Endothelial cell (in vitro differentiated cells): ENCODE measurements at regions not wholly inside any gene's neighbourhood (a gene's known extent, or its start where the extent isn't known, plus 50 kb on each side); places are given as distances from the start of the nearest gene placed in this dataset.

Experiments used
- DNase-seq: peaks from one replicate; pipeline ENCODE4 v3.0.0; 2021; ENCODE audit warnings: low spot score
- H3K27ac Mint-ChIP-seq: one replicate; pipeline ENCODE4 v1.8.0; 2021; ENCODE audit warnings: mixed read lengths, inconsistent platforms; ENCODE audit not compliant: unreplicated experiment
- H3K27me3 Mint-ChIP-seq: one replicate; pipeline ENCODE4 v1.8.0; 2021; ENCODE audit warnings: mild to moderate bottlenecking, moderate library complexity, mixed read lengths, inconsistent platforms; ENCODE audit not compliant: unreplicated experiment
- H3K36me3 Mint-ChIP-seq: one replicate; pipeline ENCODE4 v1.8.0; 2021; ENCODE audit warnings: mild to moderate bottlenecking, low read depth, mixed read lengths, inconsistent platforms; ENCODE audit not compliant: unreplicated experiment
- H3K4me1 Mint-ChIP-seq: one replicate; pipeline ENCODE4 v1.8.0; 2021; ENCODE audit warnings: mild to moderate bottlenecking, mixed read lengths, inconsistent platforms; ENCODE audit not compliant: unreplicated experiment
- H3K4me3 Mint-ChIP-seq: one replicate; pipeline ENCODE4 v1.8.0; 2021; ENCODE audit warnings: mild to moderate bottlenecking, mixed read lengths, inconsistent platforms; ENCODE audit not compliant: unreplicated experiment
- H3K9me3 Mint-ChIP-seq: one replicate; pipeline ENCODE4 v1.8.0; 2021; ENCODE audit warnings: mixed read lengths, inconsistent platforms; ENCODE audit not compliant: unreplicated experiment
- CTCF ChIP-seq: fragments of 200-600 bp; sonication (generic); IDR thresholded peaks from one replicate; pipeline ENCODE4 v1.5.0; 2021; ENCODE audit warnings: antibody characterized with exemption; ENCODE audit not compliant: unreplicated experiment

- Mint-ChIP-seq H3K9me3 (no peaks in the 10 kb centered on the region), H3K36me3 (no peaks in the 10 kb centered on the region), H3K4me1 (no peaks in the 10 kb centered on the region), H3K27ac (no peak overlapping the region), H3K4me3 (no peak overlapping the region), H3K27me3 (no peaks in the 10 kb centered on the region)
- DNase-seq, result no peak
- TF ChIP-seq CTCF, result no peak
Measured at GRCh38 chr4:161303551-161303950, 860.2 kb downstream of the FSTL5 start.

DNA sequence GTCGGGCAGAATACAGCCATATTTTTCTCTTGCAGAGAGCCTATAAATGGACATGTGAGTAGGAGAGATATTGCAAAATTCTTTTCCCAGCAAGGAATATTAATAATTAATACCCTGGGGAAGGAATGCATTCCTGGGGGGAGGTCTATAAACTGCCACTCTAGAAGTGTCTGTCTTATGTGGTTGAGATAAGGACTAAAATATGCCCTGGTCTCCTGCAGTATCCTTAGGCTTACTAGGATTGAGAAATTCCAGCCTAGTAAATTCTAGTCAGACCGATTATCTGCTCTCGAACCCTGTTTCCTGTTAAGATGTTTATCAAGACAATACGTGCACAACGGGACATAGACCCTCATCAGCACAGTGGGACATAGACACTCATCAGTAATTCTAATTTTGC lies 872.6 kb downstream of the FSTL5 start:
- TF ChIP-seq CTCF, result no peak
- Mint-ChIP-seq H3K4me3 (no peak overlapping the region), H3K4me1 (no peaks in the 10 kb centered on the region), H3K9me3 (peaks cover 6% of the 10 kb centered on the region), H3K27ac (no peak overlapping the region), H3K27me3 (no peaks in the 10 kb centered on the region), H3K36me3 (no peaks in the 10 kb centered on the region)
- DNase-seq, result no peak

DNA sequence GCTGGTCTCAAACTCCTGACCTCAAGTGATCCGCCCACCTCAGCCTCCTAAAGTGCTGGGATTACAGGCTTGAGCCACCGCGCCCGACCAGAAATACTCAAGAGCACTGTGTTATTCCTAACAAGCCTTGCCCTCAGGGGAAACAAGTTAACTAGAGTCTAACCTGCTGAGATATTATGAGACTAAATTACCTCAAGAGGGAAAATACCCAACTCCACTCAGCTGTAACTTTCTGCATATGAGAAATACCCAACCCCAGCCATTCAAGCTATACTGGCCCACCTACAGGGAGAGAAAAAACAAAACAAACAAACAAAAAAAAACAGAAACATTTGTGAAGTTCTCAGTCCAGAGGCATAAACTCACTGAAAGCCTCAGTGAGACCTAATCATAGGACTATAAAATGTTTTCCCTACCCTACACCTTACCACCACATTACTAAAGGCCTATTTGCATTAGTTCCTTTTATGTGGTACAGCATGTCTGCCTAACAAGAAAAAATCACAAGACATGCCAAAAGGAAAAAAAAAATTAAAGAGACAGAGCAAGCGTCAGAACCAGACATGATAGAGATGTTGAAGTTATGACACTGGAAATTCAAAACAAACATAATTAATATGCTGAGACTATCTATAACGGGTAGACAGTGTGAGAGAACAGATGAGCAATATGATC lies 876.0 kb downstream of the FSTL5 start:
- peaks cover 6% of the 10 kb centered on the region for H3K9me3 Mint-ChIP-seq
- TF ChIP-seq CTCF, result no peak
- no peaks in the 10 kb centered on the region for H3K36me3 Mint-ChIP-seq
- H3K27ac Mint-ChIP-seq, result no peak overlapping the region
- H3K4me1 Mint-ChIP-seq, result no peaks in the 10 kb centered on the region
- peaks cover 2% of the 10 kb centered on the region for H3K27me3 Mint-ChIP-seq
- DNase-seq, result no peak
- no peak overlapping the region for H3K4me3 Mint-ChIP-seq

GRCh38 chr4:161285461-161285860 lies 878.3 kb downstream of the FSTL5 start:
- Mint-ChIP-seq H3K27me3 (peaks cover 2% of the 10 kb centered on the region), H3K4me3 (no peak overlapping the region), H3K4me1 (no peaks in the 10 kb centered on the region), H3K27ac (no peak overlapping the region), H3K36me3 (no peaks in the 10 kb centered on the region), H3K9me3 (no peaks in the 10 kb centered on the region)
- DNase-seq, result no peak
- TF ChIP-seq CTCF, result no peak

GRCh38 chr4:161280929-161281328 lies 882.9 kb downstream of the FSTL5 start:
- peaks cover 7% of the 10 kb centered on the region for H3K9me3 Mint-ChIP-seq

More at GRCh38 chr4:161280929-161281328, 882.9 kb downstream of the FSTL5 start:
- Mint-ChIP-seq H3K4me3 (no peak overlapping the region), H3K4me1 (no peaks in the 10 kb centered on the region), H3K36me3 (peaks cover 9% of the 10 kb centered on the region), H3K27ac (no peak overlapping the region), H3K27me3 (peaks cover 2% of the 10 kb centered on the region)
- no peak for DNase-seq
- TF ChIP-seq CTCF, result no peak
